PFSK-1 (cell line): ENCODE measurements at regions not wholly inside any gene's neighbourhood (a gene's known extent, or its start where the extent isn't known, plus 50 kb on each side); places are given as distances from the start of the nearest gene placed in this dataset.

Experiments used
- FOXP2 ChIP-seq: optimal IDR thresholded peaks from 2 replicates; pipeline ENCODE3; 2011; ENCODE audit warnings: borderline replicate concordance, control low read depth, inconsistent platforms; ENCODE audit not compliant: insufficient read depth; ENCODE audit errors: extremely low read length, extremely low read depth
- POLR2AphosphoS5 ChIP-seq: IDR thresholded peaks from 2 replicates; pipeline ENCODE4 v1.6.1; 2012; ENCODE audit warnings: low read depth, mild to moderate bottlenecking, control low read depth, low read length, moderate library complexity
- SIN3A ChIP-seq: IDR thresholded peaks from 2 replicates; pipeline ENCODE4 v1.6.1; 2012; ENCODE audit warnings: mild to moderate bottlenecking, low read length, moderate library complexity, borderline replicate concordance; ENCODE audit not compliant: insufficient read depth
- TAF1 ChIP-seq: IDR thresholded peaks from 2 replicates; pipeline ENCODE4 v1.6.1; 2012; ENCODE audit warnings: low read length, control low read depth, borderline replicate concordance; ENCODE audit not compliant: insufficient read depth
- TF ChIP-seq, protein P1 (sequence below), 2 experiments: IDR thresholded peaks; 2 replicates each; pipeline versions ENCODE4 v1.6.1 to v1.8.0; 2011 to 2012; ENCODE audit warnings: low read depth in 2 of 2, low read length in 2 of 2, control low read depth in 1 of 2, inconsistent platforms in 1 of 2, mild to moderate bottlenecking in 1 of 2, moderate library complexity in 1 of 2; ENCODE audit not compliant: insufficient read depth in 1 of 2

- no peak for TF ChIP-seq SIN3A
Observed at GRCh38 chr14:49460662-49461061, 125.5 kb downstream of the RPS29 start.

- TF ChIP-seq POLR2AphosphoS5: no peak
- no peak for TF ChIP-seq SIN3A
- TF ChIP-seq, protein P1, sequence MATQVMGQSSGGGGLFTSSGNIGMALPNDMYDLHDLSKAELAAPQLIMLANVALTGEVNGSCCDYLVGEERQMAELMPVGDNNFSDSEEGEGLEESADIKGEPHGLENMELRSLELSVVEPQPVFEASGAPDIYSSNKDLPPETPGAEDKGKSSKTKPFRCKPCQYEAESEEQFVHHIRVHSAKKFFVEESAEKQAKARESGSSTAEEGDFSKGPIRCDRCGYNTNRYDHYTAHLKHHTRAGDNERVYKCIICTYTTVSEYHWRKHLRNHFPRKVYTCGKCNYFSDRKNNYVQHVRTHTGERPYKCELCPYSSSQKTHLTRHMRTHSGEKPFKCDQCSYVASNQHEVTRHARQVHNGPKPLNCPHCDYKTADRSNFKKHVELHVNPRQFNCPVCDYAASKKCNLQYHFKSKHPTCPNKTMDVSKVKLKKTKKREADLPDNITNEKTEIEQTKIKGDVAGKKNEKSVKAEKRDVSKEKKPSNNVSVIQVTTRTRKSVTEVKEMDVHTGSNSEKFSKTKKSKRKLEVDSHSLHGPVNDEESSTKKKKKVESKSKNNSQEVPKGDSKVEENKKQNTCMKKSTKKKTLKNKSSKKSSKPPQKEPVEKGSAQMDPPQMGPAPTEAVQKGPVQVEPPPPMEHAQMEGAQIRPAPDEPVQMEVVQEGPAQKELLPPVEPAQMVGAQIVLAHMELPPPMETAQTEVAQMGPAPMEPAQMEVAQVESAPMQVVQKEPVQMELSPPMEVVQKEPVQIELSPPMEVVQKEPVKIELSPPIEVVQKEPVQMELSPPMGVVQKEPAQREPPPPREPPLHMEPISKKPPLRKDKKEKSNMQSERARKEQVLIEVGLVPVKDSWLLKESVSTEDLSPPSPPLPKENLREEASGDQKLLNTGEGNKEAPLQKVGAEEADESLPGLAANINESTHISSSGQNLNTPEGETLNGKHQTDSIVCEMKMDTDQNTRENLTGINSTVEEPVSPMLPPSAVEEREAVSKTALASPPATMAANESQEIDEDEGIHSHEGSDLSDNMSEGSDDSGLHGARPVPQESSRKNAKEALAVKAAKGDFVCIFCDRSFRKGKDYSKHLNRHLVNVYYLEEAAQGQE (IDR thresholded peaks at IDR 0.05; ENCODE audit: insufficient read depth in 1 of 2, low read depth in 2 of 2, low read length in 2 of 2): no peak
- TF ChIP-seq FOXP2: no peak
- TF ChIP-seq TAF1: no peak
Observed at GRCh38 chr14:49456589-49456988, 129.6 kb downstream of the RPS29 start.

DNA sequence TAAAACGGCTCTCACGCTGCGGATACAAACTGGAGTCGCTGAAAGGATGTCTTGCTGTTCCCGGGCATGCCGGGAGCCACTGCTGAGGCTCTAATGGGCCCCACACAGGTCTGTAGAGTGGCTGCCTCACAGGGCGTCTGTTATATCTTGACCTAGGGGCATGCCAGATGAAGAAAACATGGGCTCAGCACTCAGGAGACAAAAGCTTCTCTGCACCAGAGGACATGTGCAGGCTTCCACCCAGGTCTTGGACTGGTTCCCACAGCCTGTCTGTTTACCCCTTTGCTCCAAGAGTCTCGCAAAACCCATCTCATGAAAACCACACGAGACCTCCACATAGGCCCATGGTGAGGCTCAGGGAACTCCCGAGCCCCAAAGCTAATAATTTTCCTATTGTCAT is 134.2 kb downstream of the RPS29 start:
- TF ChIP-seq, protein P1 (IDR thresholded peaks at IDR 0.05; ENCODE audit: insufficient read depth in 1 of 2, low read depth in 2 of 2, low read length in 2 of 2): no peak
- TF ChIP-seq TAF1 (no peak), POLR2AphosphoS5 (no peak), FOXP2 (no peak), SIN3A (no peak)

DNA sequence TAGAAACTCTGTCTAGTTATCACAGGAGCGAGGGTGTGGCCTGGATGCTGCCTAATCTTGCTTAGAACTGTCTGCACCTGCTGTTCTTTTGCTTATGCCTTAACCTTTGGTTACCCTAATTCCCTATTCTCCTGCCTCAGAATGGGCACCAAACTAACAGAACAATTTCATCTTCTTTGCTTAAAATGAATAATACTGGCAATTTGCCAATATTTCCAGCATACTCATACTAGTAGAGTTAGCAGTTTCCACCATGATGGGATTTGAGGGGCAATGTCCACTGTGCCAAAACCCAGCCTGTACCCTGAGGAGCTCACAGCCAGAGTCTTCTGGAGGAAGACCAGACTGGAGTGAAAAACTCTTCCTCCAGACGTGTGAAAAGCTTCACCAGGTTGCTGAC is 136.4 kb downstream of the RPS29 start:
- TF ChIP-seq, protein P1 (IDR thresholded peaks at IDR 0.05; ENCODE audit: insufficient read depth in 1 of 2, low read depth in 2 of 2, low read length in 2 of 2): no peak
- TF ChIP-seq TAF1 (no peak), FOXP2 (no peak), POLR2AphosphoS5 (no peak), SIN3A (no peak)

- TF ChIP-seq, protein P1 (IDR thresholded peaks at IDR 0.05; ENCODE audit: insufficient read depth in 1 of 2, low read depth in 2 of 2, low read length in 2 of 2): no peak
- no peak for TF ChIP-seq FOXP2
- TF ChIP-seq TAF1: no peak
- TF ChIP-seq POLR2AphosphoS5: no peak
- no peak for TF ChIP-seq SIN3A
Observed at GRCh38 chr14:49447540-49448107, 138.6 kb downstream of the RPS29 start.
